ENCODE measurements at regions not wholly inside any gene's neighbourhood (a gene's known extent, or its start where the extent isn't known, plus 50 kb on each side); places are given as distances from the start of the nearest gene placed in this dataset.

GRCh38 chr2:60285626-60286316 lies 267.7 kb downstream of the BCL11A start:
- DNase-seq, result no peak

GRCh38 chr2:60283626-60284025 lies 269.8 kb downstream of the BCL11A start:
- no peak for DNase-seq

- DNase-seq, result no peak
Observed at GRCh38 chr2:60282886-60283285, 270.6 kb downstream of the BCL11A start.

- DNase-seq, result no peak
Observed at GRCh38 chr2:60281730-60282129, 271.7 kb downstream of the BCL11A start.

- DNase-seq, result no peak
Observed at GRCh38 chr2:60280238-60280637, 273.2 kb downstream of the BCL11A start.

GRCh38 chr2:60278906-60279305 lies 274.5 kb downstream of the BCL11A start:
- DNase-seq, result no peak

- DNase-seq, result no peak
Observed at GRCh38 chr2:60275958-60276357, 277.5 kb downstream of the BCL11A start.

- no peak for DNase-seq
Observed at GRCh38 chr2:60273836-60274235, 279.6 kb downstream of the BCL11A start.

GRCh38 chr2:60271713-60272112 lies 281.7 kb downstream of the BCL11A start:
- no peak for DNase-seq

- DNase-seq, result no peak
Observed at GRCh38 chr2:60271131-60271530, 282.3 kb downstream of the BCL11A start.

- DNase-seq, result no peak
Observed at GRCh38 chr2:60268661-60269060, 284.8 kb downstream of the BCL11A start.

GRCh38 chr2:60268032-60268431 lies 285.4 kb downstream of the BCL11A start:
- no peak for DNase-seq

GRCh38 chr2:60267122-60267521 lies 286.3 kb downstream of the BCL11A start:
- no peak for DNase-seq

- no peak for DNase-seq
Observed at GRCh38 chr2:60262178-60262577, 291.3 kb downstream of the BCL11A start.

- no peak for DNase-seq
Observed at GRCh38 chr2:60260639-60261296, 292.7 kb downstream of the BCL11A start.

- no peak for DNase-seq
Observed at GRCh38 chr2:60259781-60260180, 293.7 kb downstream of the BCL11A start.

GRCh38 chr2:60252581-60253150 lies 300.8 kb downstream of the BCL11A start:
- no peak for DNase-seq

- DNase-seq, result no peak
Observed at GRCh38 chr2:60251247-60251646, 302.2 kb downstream of the BCL11A start.

- no peak for DNase-seq
Observed at GRCh38 chr2:60249879-60250278, 303.6 kb downstream of the BCL11A start.

- no peak for DNase-seq
Observed at GRCh38 chr2:60247471-60247870, 306.0 kb downstream of the BCL11A start.

GRCh38 chr2:60246583-60246982 lies 306.9 kb downstream of the BCL11A start:
- DNase-seq, result no peak

- no peak for DNase-seq
Observed at GRCh38 chr2:60234274-60234986, 319.0 kb downstream of the BCL11A start.

- DNase-seq, result no peak
Observed at GRCh38 chr2:60230596-60230995, 322.9 kb downstream of the BCL11A start.

- DNase-seq, result no peak
Observed at GRCh38 chr2:60230037-60230436, 323.4 kb downstream of the BCL11A start.

Data from NCI-H146 (cell line).